Hepatocyte (in vitro differentiated cells): ENCODE measurements at regions not wholly inside any gene's neighbourhood (a gene's known extent, or its start where the extent isn't known, plus 50 kb on each side); places are given as distances from the start of the nearest gene placed in this dataset.

Experiments used
- EZH2 ChIP-seq: fragments of 200-600 bp; sonication (generic); IDR thresholded peaks from 2 replicates; pipeline ENCODE4 v1.6.1; 2016; ENCODE audit warnings: antibody characterized with exemption, mild to moderate bottlenecking, borderline replicate concordance
- EZH2phosphoT487 ChIP-seq: fragments of 200-600 bp; sonication (generic); IDR thresholded peaks from one replicate; pipeline ENCODE4 v1.6.1; 2018; ENCODE audit warnings: antibody characterized with exemption, mild to moderate bottlenecking, low read depth, moderate library complexity; ENCODE audit not compliant: unreplicated experiment, severe bottlenecking
- TF ChIP-seq, protein P1 (sequence below): fragments of 200-600 bp; sonication (generic); IDR thresholded peaks from 2 replicates; pipeline ENCODE4 v1.5.1; 2016; ENCODE audit warnings: antibody characterized with exemption, mild to moderate bottlenecking; ENCODE audit not compliant: poor library complexity

DNA sequence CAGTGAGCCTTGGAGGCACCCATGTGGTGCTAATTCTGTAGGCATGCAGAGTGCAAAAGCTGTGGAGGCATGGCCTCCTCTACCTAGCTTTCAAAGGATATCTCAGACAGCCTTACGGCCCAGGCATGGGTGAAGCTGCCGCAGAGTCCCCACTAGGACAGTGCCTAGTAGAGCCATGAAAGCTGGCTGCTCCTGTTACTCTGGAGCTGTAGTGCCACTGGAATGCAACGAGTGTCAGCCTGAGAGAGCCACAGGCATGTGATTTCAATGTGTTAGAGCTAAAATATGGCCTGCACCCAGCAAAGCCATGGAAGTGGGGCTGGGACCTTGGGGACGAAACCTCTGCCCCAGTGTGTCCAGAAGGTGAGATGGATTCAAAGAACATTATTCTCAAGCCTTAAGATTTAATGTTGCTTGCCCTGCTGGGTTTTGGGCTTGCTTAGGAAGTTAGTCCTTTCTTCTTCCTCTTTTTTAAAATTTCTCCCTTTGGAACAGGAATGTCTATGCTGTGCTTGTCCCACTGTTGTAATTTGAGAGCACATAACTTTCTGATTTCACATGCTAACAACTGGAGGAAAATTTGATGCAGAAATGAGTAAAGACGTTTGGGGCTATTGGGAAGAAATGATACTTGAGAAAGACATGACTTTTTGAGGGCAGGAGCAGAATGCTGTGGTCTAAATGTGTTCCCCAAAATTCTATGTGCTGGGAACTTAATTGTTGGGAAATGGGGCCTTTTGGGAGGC lies 298.4 kb downstream of the PSAT1 start:
- no peak for TF ChIP-seq EZH2
- TF ChIP-seq, protein P1, sequence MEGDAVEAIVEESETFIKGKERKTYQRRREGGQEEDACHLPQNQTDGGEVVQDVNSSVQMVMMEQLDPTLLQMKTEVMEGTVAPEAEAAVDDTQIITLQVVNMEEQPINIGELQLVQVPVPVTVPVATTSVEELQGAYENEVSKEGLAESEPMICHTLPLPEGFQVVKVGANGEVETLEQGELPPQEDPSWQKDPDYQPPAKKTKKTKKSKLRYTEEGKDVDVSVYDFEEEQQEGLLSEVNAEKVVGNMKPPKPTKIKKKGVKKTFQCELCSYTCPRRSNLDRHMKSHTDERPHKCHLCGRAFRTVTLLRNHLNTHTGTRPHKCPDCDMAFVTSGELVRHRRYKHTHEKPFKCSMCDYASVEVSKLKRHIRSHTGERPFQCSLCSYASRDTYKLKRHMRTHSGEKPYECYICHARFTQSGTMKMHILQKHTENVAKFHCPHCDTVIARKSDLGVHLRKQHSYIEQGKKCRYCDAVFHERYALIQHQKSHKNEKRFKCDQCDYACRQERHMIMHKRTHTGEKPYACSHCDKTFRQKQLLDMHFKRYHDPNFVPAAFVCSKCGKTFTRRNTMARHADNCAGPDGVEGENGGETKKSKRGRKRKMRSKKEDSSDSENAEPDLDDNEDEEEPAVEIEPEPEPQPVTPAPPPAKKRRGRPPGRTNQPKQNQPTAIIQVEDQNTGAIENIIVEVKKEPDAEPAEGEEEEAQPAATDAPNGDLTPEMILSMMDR, result no peak
- TF ChIP-seq EZH2phosphoT487, result no peak
